GM19025 (cell line): ENCODE measurements at regions not wholly inside any gene's neighbourhood (a gene's known extent, or its start where the extent isn't known, plus 50 kb on each side); places are given as distances from the start of the nearest gene placed in this dataset.

Source experiments
- ATAC-seq: cut with Tn5 transposase; IDR thresholded peaks from one replicate; pipeline ENCODE4 v1.9.1; 2021; ENCODE audit warnings: mild to moderate bottlenecking, low read depth, moderate library complexity; ENCODE audit not compliant: unreplicated experiment

- ATAC-seq: no peak
Observed at GRCh38 chr1:67632811-67633655, 52.0 kb upstream of the GADD45A start.

- ATAC-seq: no peak
Observed at GRCh38 chr1:67634396-67634935, 50.5 kb upstream of the GADD45A start.

GRCh38 chr1:67635055-67635809 is 49.8 kb upstream of the GADD45A start:
- ATAC-seq: no peak
